ENCODE measurements at regions not wholly inside any gene's neighbourhood (a gene's known extent, or its start where the extent isn't known, plus 50 kb on each side); places are given as distances from the start of the nearest gene placed in this dataset.
"Not testable (repeated sequence)": the region's sequence is repeated elsewhere in the genome, so short reads cannot be mapped to it uniquely, and the experiment has no call there.

GRCh38 chr16:73951481-73951880 is 345.1 kb upstream of the PSMD7 start:
- DNase-seq (ENCODE audit: low spot score), result no peak

GRCh38 chr16:73949574-73950320 is 346.9 kb upstream of the PSMD7 start:
- DNase-seq (ENCODE audit: low spot score), result no peak

GRCh38 chr16:73945631-73946030 is 351.0 kb upstream of the PSMD7 start:
- no peak for DNase-seq (ENCODE audit: low spot score)

- not testable (repeated sequence) for DNase-seq (ENCODE audit: low spot score)
Observed at GRCh38 chr16:73943184-73943583, 353.4 kb upstream of the PSMD7 start.

GRCh38 chr16:73940786-73941185 is 355.8 kb upstream of the PSMD7 start:
- not testable (repeated sequence) for DNase-seq (ENCODE audit: low spot score)

GRCh38 chr16:73923951-73924350 is 372.7 kb upstream of the PSMD7 start:
- DNase-seq (ENCODE audit: low spot score), result no peak

- no peak for DNase-seq (ENCODE audit: low spot score)
Observed at GRCh38 chr16:73921295-73921694, 375.3 kb upstream of the PSMD7 start.

GRCh38 chr16:73916829-73917594 is 379.6 kb upstream of the PSMD7 start:
- no peak for DNase-seq (ENCODE audit: low spot score)

GRCh38 chr16:73915935-73916334 is 380.7 kb upstream of the PSMD7 start:
- DNase-seq (ENCODE audit: low spot score), result no peak

GRCh38 chr16:73915140-73915539 is 381.5 kb upstream of the PSMD7 start:
- DNase-seq (ENCODE audit: low spot score), result no peak

GRCh38 chr16:73912850-73913249 is 383.8 kb upstream of the PSMD7 start:
- DNase-seq (ENCODE audit: low spot score), result no peak

- no peak for DNase-seq (ENCODE audit: low spot score)
Observed at GRCh38 chr16:73912281-73912680, 384.3 kb upstream of the PSMD7 start.

- DNase-seq (ENCODE audit: low spot score), result no peak
Observed at GRCh38 chr16:73909529-73910035, 387.0 kb upstream of the PSMD7 start.

- DNase-seq (ENCODE audit: low spot score), result no peak
Observed at GRCh38 chr16:73891129-73891542, 405.5 kb upstream of the PSMD7 start.

GRCh38 chr16:73890186-73891128 is 406.2 kb upstream of the PSMD7 start:
- DNase-seq (ENCODE audit: low spot score), result no peak

GRCh38 chr16:73888840-73889490 is 407.6 kb upstream of the PSMD7 start:
- DNase-seq (ENCODE audit: low spot score), result no peak

- DNase-seq (ENCODE audit: low spot score), result no peak
Observed at GRCh38 chr16:73887911-73888310, 408.7 kb upstream of the PSMD7 start.

GRCh38 chr16:73886426-73886825 is 410.2 kb upstream of the PSMD7 start:
- DNase-seq (ENCODE audit: low spot score), result no peak

- no peak for DNase-seq (ENCODE audit: low spot score)
Observed at GRCh38 chr16:73885319-73885718, 411.3 kb upstream of the PSMD7 start.

- no peak for DNase-seq (ENCODE audit: low spot score)
Observed at GRCh38 chr16:73883841-73884240, 412.8 kb upstream of the PSMD7 start.

- DNase-seq (ENCODE audit: low spot score), result no peak
Observed at GRCh38 chr16:73883126-73883525, 413.5 kb upstream of the PSMD7 start.

GRCh38 chr16:73882651-73883050 is 414.0 kb upstream of the PSMD7 start:
- no peak for DNase-seq (ENCODE audit: low spot score)
